WTC11 (cell line): ENCODE measurements at regions not wholly inside any gene's neighbourhood (a gene's known extent, or its start where the extent isn't known, plus 50 kb on each side); places are given as distances from the start of the nearest gene placed in this dataset.

ENCODE experiments used
- E2F1 ChIP-seq: sonication (generic); formaldehyde crosslinking; IDR thresholded peaks from 2 replicates; pipeline ENCODE4 v1.8.0; 2022; ENCODE audit warnings: mild to moderate bottlenecking, missing genetic modification reagents
- MAX ChIP-seq: sonication (generic); formaldehyde crosslinking; IDR thresholded peaks from 2 replicates; pipeline ENCODE4 v1.8.0; 2022; ENCODE audit warnings: mild to moderate bottlenecking, missing genetic modification reagents
- MYBL2 ChIP-seq: sonication (generic); formaldehyde crosslinking; IDR thresholded peaks from 2 replicates; pipeline ENCODE4 v1.8.1; 2023; ENCODE audit warnings: mild to moderate bottlenecking, moderate library complexity, missing genetic modification reagents
- ZNF317 ChIP-seq: sonication (generic); formaldehyde crosslinking; IDR thresholded peaks from 2 replicates; pipeline ENCODE4 v1.8.1; 2023; ENCODE audit warnings: low read depth, mild to moderate bottlenecking, moderate library complexity, missing genetic modification reagents, borderline replicate concordance
- TF ChIP-seq, protein P1 (sequence below): fragments of 200-600 bp; IDR thresholded peaks from 2 replicates; pipeline ENCODE4 v1.8.0; 2022; ENCODE audit warnings: antibody characterized with exemption
- TF ChIP-seq, protein P2 (sequence below): fragments of 250-450 bp; sonication (Bioruptor Pico); IDR thresholded peaks from 2 replicates; pipeline ENCODE4 v2.1.2; 2022; ENCODE audit warnings: mild to moderate bottlenecking, moderate library complexity

DNA sequence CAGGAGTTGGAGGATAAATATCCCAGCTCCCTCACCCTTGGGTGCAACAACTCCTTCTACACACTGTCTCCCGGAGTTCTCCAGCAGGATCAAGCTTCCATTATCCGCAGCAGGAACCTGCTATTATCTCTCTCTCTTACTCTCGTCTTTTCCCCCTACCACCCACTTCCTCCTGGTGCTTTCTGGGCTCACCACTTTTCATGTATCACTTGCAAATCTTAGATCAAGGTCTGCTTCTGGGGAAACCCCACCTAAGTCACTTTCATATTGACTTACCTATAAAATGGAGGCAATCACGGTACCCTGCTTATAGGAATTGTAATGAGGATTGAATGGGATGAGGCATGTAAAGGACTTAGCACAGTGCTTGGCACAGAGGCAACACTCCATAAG, 589.5 kb downstream of the BCOR start:
- TF ChIP-seq, protein P1, sequence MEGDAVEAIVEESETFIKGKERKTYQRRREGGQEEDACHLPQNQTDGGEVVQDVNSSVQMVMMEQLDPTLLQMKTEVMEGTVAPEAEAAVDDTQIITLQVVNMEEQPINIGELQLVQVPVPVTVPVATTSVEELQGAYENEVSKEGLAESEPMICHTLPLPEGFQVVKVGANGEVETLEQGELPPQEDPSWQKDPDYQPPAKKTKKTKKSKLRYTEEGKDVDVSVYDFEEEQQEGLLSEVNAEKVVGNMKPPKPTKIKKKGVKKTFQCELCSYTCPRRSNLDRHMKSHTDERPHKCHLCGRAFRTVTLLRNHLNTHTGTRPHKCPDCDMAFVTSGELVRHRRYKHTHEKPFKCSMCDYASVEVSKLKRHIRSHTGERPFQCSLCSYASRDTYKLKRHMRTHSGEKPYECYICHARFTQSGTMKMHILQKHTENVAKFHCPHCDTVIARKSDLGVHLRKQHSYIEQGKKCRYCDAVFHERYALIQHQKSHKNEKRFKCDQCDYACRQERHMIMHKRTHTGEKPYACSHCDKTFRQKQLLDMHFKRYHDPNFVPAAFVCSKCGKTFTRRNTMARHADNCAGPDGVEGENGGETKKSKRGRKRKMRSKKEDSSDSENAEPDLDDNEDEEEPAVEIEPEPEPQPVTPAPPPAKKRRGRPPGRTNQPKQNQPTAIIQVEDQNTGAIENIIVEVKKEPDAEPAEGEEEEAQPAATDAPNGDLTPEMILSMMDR: no peak
- TF ChIP-seq ZNF317: no peak
- TF ChIP-seq MYBL2 (CRISPR knock-in tag): no peak
- no peak for TF ChIP-seq E2F1 (CRISPR knock-in tag)
- TF ChIP-seq, protein P2, sequence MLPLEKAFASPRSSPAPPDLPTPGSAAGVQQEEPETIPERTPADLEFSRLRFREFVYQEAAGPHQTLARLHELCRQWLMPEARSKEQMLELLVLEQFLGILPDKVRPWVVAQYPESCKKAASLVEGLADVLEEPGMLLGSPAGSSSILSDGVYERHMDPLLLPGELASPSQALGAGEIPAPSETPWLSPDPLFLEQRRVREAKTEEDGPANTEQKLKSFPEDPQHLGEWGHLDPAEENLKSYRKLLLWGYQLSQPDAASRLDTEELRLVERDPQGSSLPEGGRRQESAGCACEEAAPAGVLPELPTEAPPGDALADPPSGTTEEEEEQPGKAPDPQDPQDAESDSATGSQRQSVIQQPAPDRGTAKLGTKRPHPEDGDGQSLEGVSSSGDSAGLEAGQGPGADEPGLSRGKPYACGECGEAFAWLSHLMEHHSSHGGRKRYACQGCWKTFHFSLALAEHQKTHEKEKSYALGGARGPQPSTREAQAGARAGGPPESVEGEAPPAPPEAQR (CRISPR knock-in tag): no peak
- TF ChIP-seq MAX (CRISPR knock-in tag): no peak
